C4-2B (cell line): ENCODE measurements at regions not wholly inside any gene's neighbourhood (a gene's known extent, or its start where the extent isn't known, plus 50 kb on each side); places are given as distances from the start of the nearest gene placed in this dataset.

Source experiments
- CTCF ChIP-seq: fragments of 450-650 bp; conservative IDR thresholded peaks from 2 replicates; pipeline ENCODE4 v1.5.1; 2017; ENCODE audit warnings: mild to moderate bottlenecking
- ZFX ChIP-seq: fragments of 450-650 bp; IDR thresholded peaks from 2 replicates; pipeline ENCODE4 v1.6.1; 2017

GRCh38 chr13:54366728-54367127 is 1338.1 kb downstream of the OLFM4 start:
- TF ChIP-seq CTCF (no peak), ZFX (no peak)
